Colonic mucosa (tissue), 4 donors: ENCODE measurements at regions not wholly inside any gene's neighbourhood (a gene's known extent, or its start where the extent isn't known, plus 50 kb on each side); places are given as distances from the start of the nearest gene placed in this dataset.

Experiments
- DNase-seq: peaks from one replicate; pipeline ENCODE4 v3.0.0-alpha.2; 2020
- H3K27ac ChIP-seq: fragments of 200-600 bp; one replicate; pipeline ENCODE4 v1.8.0; 2021
- H3K27me3 ChIP-seq: fragments of 200-600 bp; one replicate; pipeline ENCODE4 v1.8.0; 2021
- H3K36me3 ChIP-seq: fragments of 200-600 bp; one replicate; pipeline ENCODE4 v1.8.0; 2021
- H3K4me1 ChIP-seq: fragments of 200-600 bp; one replicate; pipeline ENCODE4 v1.8.0; 2021; ENCODE audit warnings: mild to moderate bottlenecking
- H3K4me3 ChIP-seq: fragments of 200-600 bp; one replicate; pipeline ENCODE4 v1.8.0; 2021
- H3K9ac ChIP-seq, 2 donors: one replicate each; pipeline ENCODE4 v1.7.0; 2013; ENCODE audit warnings: control low read depth in 2 of 2, low read depth in 2 of 2, low read length in 2 of 2
- H3K9me3 ChIP-seq: fragments of 200-600 bp; one replicate; pipeline ENCODE4 v1.8.0; 2021
- CTCF ChIP-seq: fragments of 200-600 bp; IDR thresholded peaks from one replicate; pipeline ENCODE4 v1.8.0; 2022; ENCODE audit warnings: antibody characterized with exemption, mild to moderate bottlenecking
- intact Hi-C: fragments of 100-400 bp; cut with DNase I; formaldehyde crosslinking; loops from one replicate; pipeline ENCODE4 v1.14.1; 2022
- donor health status: healthy.
- donor health status: DM: no; HTN: no; CAD: no.
- donor health status: DM: no; HTN: no; CAD: no.

- Histone ChIP-seq H3K36me3 (no peaks in the 10 kb centered on the region), H3K9me3 (no peaks in the 10 kb centered on the region), H3K4me1 (no peaks in the 10 kb centered on the region), H3K9ac (no peak overlapping the region), H3K27ac (no peak overlapping the region), H3K27me3 (no peaks in the 10 kb centered on the region), H3K4me3 (no peak overlapping the region)
- intact Hi-C loops = no loop called here
- no peak for TF ChIP-seq CTCF
- DNase-seq = no peak
Observed at GRCh38 chr2:163414121-163414520, 321.7 kb downstream of the FIGN start.

GRCh38 chr2:163407296-163407695 lies 328.5 kb downstream of the FIGN start:
- intact Hi-C loops = no loop called here
- no peak for TF ChIP-seq CTCF
- Histone ChIP-seq H3K4me1 (no peaks in the 10 kb centered on the region), H3K9ac (no peak overlapping the region), H3K9me3 (no peaks in the 10 kb centered on the region), H3K36me3 (no peaks in the 10 kb centered on the region), H3K27ac (no peak overlapping the region), H3K4me3 (no peak overlapping the region), H3K27me3 (no peaks in the 10 kb centered on the region)
- DNase-seq = no peak

GRCh38 chr2:163405298-163405697 lies 330.5 kb downstream of the FIGN start:
- TF ChIP-seq CTCF = no peak
- intact Hi-C loops = no loop called here
- Histone ChIP-seq H3K4me1 (no peaks in the 10 kb centered on the region), H3K27me3 (no peaks in the 10 kb centered on the region), H3K27ac (no peak overlapping the region), H3K9me3 (no peaks in the 10 kb centered on the region), H3K4me3 (no peak overlapping the region), H3K36me3 (no peaks in the 10 kb centered on the region), H3K9ac (no peak overlapping the region)
- no peak for DNase-seq

- Histone ChIP-seq H3K4me1 (no peaks in the 10 kb centered on the region), H3K36me3 (no peaks in the 10 kb centered on the region), H3K9ac (no peak overlapping the region), H3K27me3 (no peaks in the 10 kb centered on the region), H3K9me3 (no peaks in the 10 kb centered on the region), H3K27ac (no peak overlapping the region), H3K4me3 (no peak overlapping the region)
- intact Hi-C loops = no loop called here
- no peak for TF ChIP-seq CTCF
- DNase-seq = no peak
Observed at GRCh38 chr2:163401481-163401880, 334.3 kb downstream of the FIGN start.

GRCh38 chr2:163397451-163397850 lies 338.4 kb downstream of the FIGN start:
- Histone ChIP-seq H3K4me1 (no peaks in the 10 kb centered on the region), H3K27me3 (no peaks in the 10 kb centered on the region), H3K4me3 (no peak overlapping the region), H3K36me3 (no peaks in the 10 kb centered on the region), H3K27ac (no peak overlapping the region), H3K9ac (no peak overlapping the region), H3K9me3 (no peaks in the 10 kb centered on the region)
- DNase-seq = no peak
- no peak for TF ChIP-seq CTCF
- intact Hi-C loops = no loop called here

- Histone ChIP-seq H3K27ac (no peak overlapping the region), H3K27me3 (no peaks in the 10 kb centered on the region), H3K4me3 (no peak overlapping the region), H3K4me1 (no peaks in the 10 kb centered on the region), H3K36me3 (no peaks in the 10 kb centered on the region), H3K9ac (no peak overlapping the region), H3K9me3 (no peaks in the 10 kb centered on the region)
- TF ChIP-seq CTCF = no peak
- DNase-seq = no peak
- intact Hi-C loops = no loop called here
Observed at GRCh38 chr2:163395602-163396001, 340.2 kb downstream of the FIGN start.
